Stimulated activated CD4-positive, alpha-beta T cell treated with anti-CD3 and anti-CD28 coated beads, Interleukin-12 subunit alpha, Interleukin-12 subunit beta, amount 100 ng/mL, for 24 hours (primary cell): ENCODE measurements at regions not wholly inside any gene's neighbourhood (a gene's known extent, or its start where the extent isn't known, plus 50 kb on each side); places are given as distances from the start of the nearest gene placed in this dataset.

Experiments used
- DNase-seq, 2 experiments: peaks; one replicate each; pipeline ENCODE4 v3.0.0-alpha.2; 2020; ENCODE audit warnings: low read depth in 2 of 2

DNA sequence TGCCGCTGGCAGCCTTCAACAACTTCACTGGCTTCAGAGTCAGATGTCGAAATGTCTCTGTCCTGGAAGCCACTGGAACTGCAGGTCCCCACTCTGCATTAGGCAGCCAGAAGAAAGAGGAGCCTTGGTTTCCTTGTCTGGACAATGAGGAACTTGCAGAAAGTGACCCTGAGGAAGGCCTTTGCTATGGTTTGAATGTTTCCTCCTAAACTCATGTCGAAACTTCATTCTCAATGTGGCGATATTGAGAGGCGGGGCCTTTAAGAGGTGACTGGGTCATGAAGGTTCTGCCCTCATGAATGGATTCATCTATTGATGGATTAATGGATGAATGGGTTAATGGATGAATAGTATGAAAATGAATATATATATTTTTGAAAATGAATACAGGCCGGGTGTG is 61.6 kb upstream of the GPR26 start:
- no peak for DNase-seq

GRCh38 chr10:123606006-123606405 is 60.1 kb upstream of the GPR26 start:
- no peak for DNase-seq

- DNase-seq, result no peak
Observed at GRCh38 chr10:123606955-123607354, 59.2 kb upstream of the GPR26 start.

- DNase-seq, result no peak
Observed at GRCh38 chr10:123607386-123607785, 58.8 kb upstream of the GPR26 start.

DNA sequence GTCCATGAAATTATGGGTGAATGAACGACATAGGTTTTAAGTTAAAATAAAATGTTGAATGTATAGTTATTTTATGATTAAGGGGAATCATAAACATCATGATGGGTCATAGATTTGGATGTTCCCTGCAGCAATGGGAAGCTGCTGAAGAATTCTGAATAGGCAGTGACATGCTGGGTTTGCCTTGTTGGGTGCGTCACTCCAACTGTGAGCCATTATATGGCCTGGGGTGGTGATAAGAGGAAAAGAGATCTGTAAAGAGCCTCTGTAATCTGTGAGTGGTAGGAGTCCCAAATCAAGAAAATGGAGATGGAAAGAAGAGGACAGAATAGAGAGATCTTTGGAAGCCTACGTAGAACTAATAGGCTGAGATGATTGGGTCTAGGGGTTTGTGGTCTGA is 58.1 kb upstream of the GPR26 start:
- no peak for DNase-seq

DNA sequence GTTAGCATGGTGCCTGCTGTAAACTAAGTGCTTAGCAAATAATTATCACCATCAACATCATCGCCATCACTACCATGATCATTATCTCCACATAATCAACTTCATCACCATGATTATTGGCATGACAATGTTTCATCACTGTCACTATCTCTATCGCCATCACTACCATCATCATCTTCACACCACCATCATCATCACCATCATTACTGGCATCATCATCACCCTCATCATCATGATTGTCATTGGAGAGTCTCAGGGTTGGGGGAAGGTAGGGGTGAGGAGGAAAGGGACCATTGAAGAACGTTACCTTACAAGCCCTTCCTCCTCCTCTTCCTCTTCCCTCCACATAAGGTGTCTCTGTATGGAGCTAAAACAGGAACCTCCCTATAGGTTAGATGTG is 54.9 kb upstream of the GPR26 start:
- no peak for DNase-seq

DNA sequence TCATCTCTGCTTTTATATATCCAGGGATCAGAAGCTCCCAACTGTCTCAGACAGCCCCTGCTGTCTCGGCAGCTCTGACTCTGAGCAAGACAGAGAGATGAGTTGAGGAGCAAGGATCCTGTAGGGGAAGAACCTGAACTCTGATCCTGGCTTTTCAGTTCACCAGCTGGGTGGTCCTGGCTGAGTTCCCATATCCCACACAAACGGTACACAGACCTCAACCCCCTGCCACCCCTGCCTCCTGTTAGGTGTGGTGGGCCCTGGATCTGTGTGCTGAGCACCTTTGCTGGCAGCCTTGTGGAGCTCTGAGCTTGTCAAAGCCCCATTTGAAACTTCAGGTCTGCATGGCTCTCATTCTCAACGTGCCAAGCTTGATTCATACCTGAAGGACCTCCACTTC is 54.3 kb upstream of the GPR26 start:
- no peak for DNase-seq

DNA sequence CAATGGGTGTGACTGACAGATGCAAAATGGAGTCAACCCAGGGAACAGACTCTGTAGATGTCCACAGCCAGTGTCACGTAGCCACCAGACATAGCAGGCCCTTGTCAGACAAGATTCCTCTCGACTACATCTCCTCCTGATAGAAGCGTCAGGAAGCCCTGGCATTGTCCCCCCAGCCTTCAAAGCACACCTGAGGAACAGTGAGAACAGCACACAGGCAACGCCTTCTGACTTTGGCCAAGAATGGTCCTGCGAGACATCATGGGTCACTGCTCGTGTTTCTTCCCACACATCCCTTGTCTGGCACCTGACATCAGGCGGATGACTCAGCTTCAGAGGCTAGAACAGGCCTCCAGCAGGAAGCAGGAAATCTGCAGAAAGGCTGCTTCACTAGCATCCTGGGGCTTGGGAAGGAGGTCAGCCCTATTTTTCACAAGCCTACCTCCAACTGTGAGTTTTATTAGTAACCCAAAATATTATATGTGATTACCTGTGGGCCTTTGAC is 52.8 kb upstream of the GPR26 start:
- DNase-seq, result no peak

DNA sequence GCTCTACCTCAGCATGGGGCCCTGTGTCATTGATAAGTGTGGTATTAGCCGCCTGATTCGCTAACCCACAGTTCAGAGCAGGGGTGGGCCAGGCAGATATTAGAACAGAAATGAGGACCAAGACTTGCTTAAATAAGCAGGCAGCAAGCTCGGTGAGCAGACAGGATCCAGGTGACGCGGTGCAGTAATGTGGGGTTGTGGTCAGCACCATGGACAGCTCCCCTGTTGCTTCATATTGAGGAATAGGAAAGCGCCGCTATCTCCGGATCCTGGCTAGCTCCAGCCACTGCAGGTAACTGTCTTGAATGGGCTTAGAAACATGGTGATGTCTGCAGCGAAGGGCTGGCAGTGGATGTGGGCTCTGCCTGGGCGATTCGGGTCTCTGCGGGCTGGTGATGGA is 51.3 kb upstream of the GPR26 start:
- DNase-seq, result peak in 1 of 2 experiments; percentile 27
